Calu3 (cell line): ENCODE measurements at regions not wholly inside any gene's neighbourhood (a gene's known extent, or its start where the extent isn't known, plus 50 kb on each side); places are given as distances from the start of the nearest gene placed in this dataset.

Experiments used
- BruUV-seq: library from RNA; stranded (reverse); fragments of 400-500 nt; replicated peaks from 2 replicates; lab custom pipeline; 2021; lab: Mats Ljungman, UMichigan
- CTCF ChIA-PET: fragments of 300-600 bp; sonication (Branson Sonifier 250); formaldehyde crosslinking; loops from one replicate; lab custom pipeline; 2022; ENCODE audit warnings: antibody characterized with exemption; lab: Charles Lee
- DNase-seq: peaks from one replicate; pipeline ENCODE4 v3.0.0; 2022
- H3K27ac Mint-ChIP-seq: one replicate; pipeline ENCODE4 v1.8.0; 2022; ENCODE audit warnings: mixed read lengths; ENCODE audit not compliant: unreplicated experiment
- H3K27me3 Mint-ChIP-seq: one replicate; pipeline ENCODE4 v1.8.0; 2022; ENCODE audit warnings: mixed read lengths; ENCODE audit not compliant: unreplicated experiment
- H3K36me3 Mint-ChIP-seq: one replicate; pipeline ENCODE4 v1.8.0; 2022; ENCODE audit warnings: mild to moderate bottlenecking, moderate library complexity, mixed read lengths; ENCODE audit not compliant: insufficient read depth, unreplicated experiment
- H3K4me1 Mint-ChIP-seq: one replicate; pipeline ENCODE4 v1.8.0; 2022; ENCODE audit warnings: mild to moderate bottlenecking, low read depth, mixed read lengths; ENCODE audit not compliant: unreplicated experiment
- H3K4me3 Mint-ChIP-seq: one replicate; pipeline ENCODE4 v1.8.0; 2022; ENCODE audit warnings: mild to moderate bottlenecking, low read depth, moderate library complexity, mixed read lengths; ENCODE audit not compliant: unreplicated experiment
- H3K9me3 Mint-ChIP-seq: one replicate; pipeline ENCODE4 v1.8.0; 2022; ENCODE audit warnings: low read depth, mixed read lengths; ENCODE audit not compliant: unreplicated experiment
- CTCF ChIP-seq: fragments of 200-600 bp; IDR thresholded peaks from one replicate; pipeline ENCODE4 v1.8.0; 2022; ENCODE audit warnings: antibody characterized with exemption; ENCODE audit not compliant: unreplicated experiment
- intact Hi-C: fragments of 100-400 bp; cut with micrococcal nuclease; formaldehyde crosslinking; loops from one replicate; pipeline ENCODE4 v1.10.0; 2022; ENCODE audit not compliant: unreplicated experiment

- no peaks in the 10 kb centered on the region for H3K27me3 Mint-ChIP-seq
- H3K9me3 Mint-ChIP-seq: no peaks in the 10 kb centered on the region
- DNase-seq: no peak
- H3K4me1 Mint-ChIP-seq: no peaks in the 10 kb centered on the region
- H3K36me3 Mint-ChIP-seq: no peaks in the 10 kb centered on the region
- no peak for TF ChIP-seq CTCF
- no peak overlapping the region for H3K4me3 Mint-ChIP-seq
- H3K27ac Mint-ChIP-seq: no peak overlapping the region
- intact Hi-C loops: no loop called here
- CTCF ChIA-PET: no interaction called here
- BruUV-seq: no TSS peak
Observed at GRCh38 chr14:61898568-61898967, 136.3 kb downstream of the SNAPC1 start.

DNA sequence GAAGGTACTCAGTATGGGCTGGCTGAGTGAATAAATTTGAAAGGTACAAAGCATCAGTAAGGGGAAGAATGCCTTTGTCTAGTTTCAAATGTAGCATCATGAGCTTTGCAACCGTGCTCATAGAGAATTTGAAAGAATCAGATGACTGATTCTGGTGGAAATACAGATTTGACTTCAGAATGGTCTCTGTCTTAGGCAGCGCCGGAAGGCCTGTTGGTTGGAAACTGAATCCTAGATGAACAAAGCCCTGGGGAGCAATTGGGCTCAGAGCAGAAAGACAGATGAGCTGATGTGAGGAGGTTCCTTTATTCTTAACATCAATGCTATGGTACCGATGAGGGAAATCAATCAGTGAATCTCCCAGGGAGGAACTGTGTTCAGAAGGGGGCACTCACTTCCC, 137.3 kb downstream of the SNAPC1 start:
- no TSS peak for BruUV-seq
- H3K4me3 Mint-ChIP-seq: no peak overlapping the region
- no peaks in the 10 kb centered on the region for H3K36me3 Mint-ChIP-seq
- no peaks in the 10 kb centered on the region for H3K9me3 Mint-ChIP-seq
- no peaks in the 10 kb centered on the region for H3K4me1 Mint-ChIP-seq
- CTCF ChIA-PET: no interaction called here
- H3K27me3 Mint-ChIP-seq: no peaks in the 10 kb centered on the region
- intact Hi-C loops: no loop called here
- no peak for DNase-seq
- H3K27ac Mint-ChIP-seq: no peak overlapping the region
- TF ChIP-seq CTCF: no peak

DNA sequence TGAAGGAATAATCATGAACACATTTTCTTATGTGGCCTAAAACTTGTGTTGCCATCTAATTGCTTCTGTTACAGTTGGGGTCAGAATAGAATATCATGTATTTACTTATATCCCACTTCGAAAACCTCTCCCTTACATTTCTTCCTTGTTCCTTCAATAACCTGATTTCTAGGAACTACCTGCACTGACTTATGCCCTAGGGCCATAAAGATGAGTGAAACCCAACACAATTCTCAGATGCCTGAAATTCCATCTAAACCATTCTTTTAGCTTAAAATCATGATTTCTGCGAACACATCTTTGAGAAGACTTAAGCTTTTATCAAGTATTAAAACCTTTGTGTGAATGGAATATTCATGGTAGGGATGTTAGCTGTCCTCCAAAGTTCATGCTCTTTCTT, 142.7 kb downstream of the SNAPC1 start:
- intact Hi-C loops: no loop called here
- no peak for TF ChIP-seq CTCF
- no peaks in the 10 kb centered on the region for H3K27me3 Mint-ChIP-seq
- H3K4me1 Mint-ChIP-seq: no peaks in the 10 kb centered on the region
- no peak overlapping the region for H3K4me3 Mint-ChIP-seq
- CTCF ChIA-PET: no interaction called here
- H3K36me3 Mint-ChIP-seq: no peaks in the 10 kb centered on the region
- BruUV-seq: no TSS peak
- DNase-seq: no peak
- no peak overlapping the region for H3K27ac Mint-ChIP-seq
- H3K9me3 Mint-ChIP-seq: no peaks in the 10 kb centered on the region

DNA sequence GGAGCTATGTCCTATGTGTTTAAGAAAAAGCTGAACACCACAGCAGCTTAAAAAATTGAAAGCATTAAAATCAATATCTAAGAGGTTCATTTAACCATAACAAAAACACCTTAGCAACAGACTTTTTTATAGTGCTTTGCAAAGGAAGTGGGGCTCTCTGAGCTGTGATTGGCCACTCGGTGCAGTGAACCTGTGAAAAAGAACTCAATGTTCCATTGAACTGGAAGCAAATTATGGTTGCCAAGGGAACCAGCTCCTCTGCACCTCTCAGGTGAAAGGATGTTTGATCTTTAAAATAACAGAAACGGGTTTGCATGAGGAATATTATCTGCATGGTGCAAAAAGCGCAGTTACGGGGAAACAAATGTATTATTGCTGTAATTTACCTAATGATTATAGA, 149.4 kb downstream of the SNAPC1 start:
- no peak for TF ChIP-seq CTCF
- intact Hi-C loops: no loop called here
- no peak for DNase-seq
- no peaks in the 10 kb centered on the region for H3K27me3 Mint-ChIP-seq
- no peaks in the 10 kb centered on the region for H3K36me3 Mint-ChIP-seq
- BruUV-seq: no TSS peak
- CTCF ChIA-PET: interaction anchor here (0.5 kb wide), 1 partner anchor 544 kb away, joined by 4 read pairs; no protein-coding TSS in a partner anchor
- no peak overlapping the region for H3K4me3 Mint-ChIP-seq
- H3K4me1 Mint-ChIP-seq: no peaks in the 10 kb centered on the region
- H3K27ac Mint-ChIP-seq: no peak overlapping the region
- no peaks in the 10 kb centered on the region for H3K9me3 Mint-ChIP-seq
